Mucosa of rectum (tissue), 2 donors: ENCODE measurements at regions not wholly inside any gene's neighbourhood (a gene's known extent, or its start where the extent isn't known, plus 50 kb on each side); places are given as distances from the start of the nearest gene placed in this dataset.

ENCODE experiments used
- H3K27ac ChIP-seq, 2 donors: one replicate each; pipeline ENCODE4 v1.7.0; 2013; ENCODE audit warnings: inconsistent platforms in 2 of 2, low read depth in 2 of 2, low read length in 2 of 2
- H3K27me3 ChIP-seq, 2 donors: one replicate each; pipeline ENCODE4 v1.7.0; 2013; ENCODE audit warnings: low read length in 2 of 2; ENCODE audit not compliant: control insufficient read depth in 2 of 2, insufficient read depth in 2 of 2
- H3K36me3 ChIP-seq, 2 donors: one replicate each; pipeline ENCODE4 v1.7.0; 2013; ENCODE audit warnings: low read length in 2 of 2; ENCODE audit not compliant: control insufficient read depth in 2 of 2, insufficient read depth in 2 of 2
- H3K4me1 ChIP-seq, 2 donors: one replicate each; pipeline ENCODE4 v1.7.0; 2013; ENCODE audit warnings: low read length in 2 of 2, mild to moderate bottlenecking in 1 of 2; ENCODE audit not compliant: control insufficient read depth in 2 of 2, insufficient read depth in 2 of 2
- H3K4me3 ChIP-seq, 2 donors: one replicate each; pipeline ENCODE4 v1.7.0; 2013; ENCODE audit warnings: low read length in 2 of 2
- H3K9ac ChIP-seq, 2 donors: one replicate each; pipeline ENCODE4 v1.7.0; 2013; ENCODE audit warnings: low read length in 2 of 2, low read depth in 1 of 2, mild to moderate bottlenecking in 1 of 2
- H3K9me3 ChIP-seq, 2 donors: one replicate each; pipeline ENCODE4 v1.7.0; 2013; ENCODE audit warnings: low read length in 2 of 2; ENCODE audit not compliant: control insufficient read depth in 2 of 2
- donor health status: healthy.
- donor health status: Normal muscosa, but diverticular disease.

GRCh38 chr1:83705091-83705490 is 293.8 kb downstream of the TTLL7 start:
- H3K4me1 ChIP-seq: no peaks in the 10 kb centered on the region
- no peak overlapping the region for H3K9ac ChIP-seq
- no peaks in the 10 kb centered on the region for H3K27me3 ChIP-seq
- no peaks in the 10 kb centered on the region for H3K36me3 ChIP-seq
- H3K4me3 ChIP-seq: no peak overlapping the region
- no peaks in the 10 kb centered on the region for H3K9me3 ChIP-seq
- no peak overlapping the region for H3K27ac ChIP-seq

- H3K9ac ChIP-seq: no peak overlapping the region
- no peaks in the 10 kb centered on the region for H3K4me1 ChIP-seq
- H3K36me3 ChIP-seq: no peaks in the 10 kb centered on the region
- no peak overlapping the region for H3K4me3 ChIP-seq
- H3K27ac ChIP-seq: no peak overlapping the region
- H3K27me3 ChIP-seq: no peaks in the 10 kb centered on the region
- no peaks in the 10 kb centered on the region for H3K9me3 ChIP-seq
Observed at GRCh38 chr1:83704350-83704749, 294.6 kb downstream of the TTLL7 start.

- H3K27ac ChIP-seq: no peak overlapping the region
- no peaks in the 10 kb centered on the region for H3K9me3 ChIP-seq
- no peaks in the 10 kb centered on the region for H3K27me3 ChIP-seq
- no peaks in the 10 kb centered on the region for H3K4me1 ChIP-seq
- no peak overlapping the region for H3K9ac ChIP-seq
- H3K4me3 ChIP-seq: no peak overlapping the region
- H3K36me3 ChIP-seq: no peaks in the 10 kb centered on the region
Observed at GRCh38 chr1:83702356-83702755, 296.6 kb downstream of the TTLL7 start.

GRCh38 chr1:83701355-83701754 is 297.6 kb downstream of the TTLL7 start:
- Histone ChIP-seq H3K27me3 (no peaks in the 10 kb centered on the region), H3K9ac (no peak overlapping the region), H3K4me1 (no peaks in the 10 kb centered on the region), H3K4me3 (no peak overlapping the region), H3K27ac (no peak overlapping the region), H3K36me3 (no peaks in the 10 kb centered on the region), H3K9me3 (no peaks in the 10 kb centered on the region)

GRCh38 chr1:83698644-83699043 is 300.3 kb downstream of the TTLL7 start:
- no peak overlapping the region for H3K27ac ChIP-seq
- H3K4me1 ChIP-seq: no peaks in the 10 kb centered on the region
- H3K36me3 ChIP-seq: no peaks in the 10 kb centered on the region
- H3K9me3 ChIP-seq: no peaks in the 10 kb centered on the region
- H3K4me3 ChIP-seq: no peak overlapping the region
- H3K9ac ChIP-seq: no peak overlapping the region
- no peaks in the 10 kb centered on the region for H3K27me3 ChIP-seq

- H3K9me3 ChIP-seq: no peaks in the 10 kb centered on the region
- H3K4me3 ChIP-seq: no peak overlapping the region
- no peaks in the 10 kb centered on the region for H3K36me3 ChIP-seq
- no peak overlapping the region for H3K9ac ChIP-seq
- H3K27ac ChIP-seq: no peak overlapping the region
- H3K4me1 ChIP-seq: no peaks in the 10 kb centered on the region
- H3K27me3 ChIP-seq: no peaks in the 10 kb centered on the region
Observed at GRCh38 chr1:83697961-83698360, 301.0 kb downstream of the TTLL7 start.

- no peaks in the 10 kb centered on the region for H3K36me3 ChIP-seq
- H3K27me3 ChIP-seq: peaks cover 0 to 4% of the 10 kb centered on the region in 2 donors
- H3K4me1 ChIP-seq: no peaks in the 10 kb centered on the region
- no peak overlapping the region for H3K27ac ChIP-seq
- H3K9me3 ChIP-seq: no peaks in the 10 kb centered on the region
- no peak overlapping the region for H3K9ac ChIP-seq
- no peak overlapping the region for H3K4me3 ChIP-seq
Observed at GRCh38 chr1:83697220-83697619, 301.7 kb downstream of the TTLL7 start.

GRCh38 chr1:83694449-83694848 is 304.5 kb downstream of the TTLL7 start:
- Histone ChIP-seq H3K27me3 (peaks cover 0 to 4% of the 10 kb centered on the region in 2 donors), H3K9ac (no peak overlapping the region), H3K36me3 (no peaks in the 10 kb centered on the region), H3K4me3 (no peak overlapping the region), H3K9me3 (no peaks in the 10 kb centered on the region), H3K27ac (no peak overlapping the region), H3K4me1 (no peaks in the 10 kb centered on the region)

- no peak overlapping the region for H3K27ac ChIP-seq
- H3K9me3 ChIP-seq: no peaks in the 10 kb centered on the region
- H3K27me3 ChIP-seq: peaks cover 0 to 4% of the 10 kb centered on the region in 2 donors
- no peaks in the 10 kb centered on the region for H3K36me3 ChIP-seq
- H3K9ac ChIP-seq: no peak overlapping the region
- no peaks in the 10 kb centered on the region for H3K4me1 ChIP-seq
- peak overlapping the region in 1 of 2 donors; percentile 6 for H3K4me3 ChIP-seq
Observed at GRCh38 chr1:83693427-83694126, 305.4 kb downstream of the TTLL7 start.

- H3K27me3 ChIP-seq: peaks cover 0 to 4% of the 10 kb centered on the region in 2 donors
- H3K9ac ChIP-seq: no peak overlapping the region
- H3K27ac ChIP-seq: no peak overlapping the region
- no peaks in the 10 kb centered on the region for H3K4me1 ChIP-seq
- H3K9me3 ChIP-seq: no peaks in the 10 kb centered on the region
- H3K36me3 ChIP-seq: no peaks in the 10 kb centered on the region
- H3K4me3 ChIP-seq: peak overlapping the region; percentile 20 to 51
Observed at GRCh38 chr1:83692524-83693381, 306.2 kb downstream of the TTLL7 start.
